ENCODE measurements at regions not wholly inside any gene's neighbourhood (a gene's known extent, or its start where the extent isn't known, plus 50 kb on each side); places are given as distances from the start of the nearest gene placed in this dataset.

DNA sequence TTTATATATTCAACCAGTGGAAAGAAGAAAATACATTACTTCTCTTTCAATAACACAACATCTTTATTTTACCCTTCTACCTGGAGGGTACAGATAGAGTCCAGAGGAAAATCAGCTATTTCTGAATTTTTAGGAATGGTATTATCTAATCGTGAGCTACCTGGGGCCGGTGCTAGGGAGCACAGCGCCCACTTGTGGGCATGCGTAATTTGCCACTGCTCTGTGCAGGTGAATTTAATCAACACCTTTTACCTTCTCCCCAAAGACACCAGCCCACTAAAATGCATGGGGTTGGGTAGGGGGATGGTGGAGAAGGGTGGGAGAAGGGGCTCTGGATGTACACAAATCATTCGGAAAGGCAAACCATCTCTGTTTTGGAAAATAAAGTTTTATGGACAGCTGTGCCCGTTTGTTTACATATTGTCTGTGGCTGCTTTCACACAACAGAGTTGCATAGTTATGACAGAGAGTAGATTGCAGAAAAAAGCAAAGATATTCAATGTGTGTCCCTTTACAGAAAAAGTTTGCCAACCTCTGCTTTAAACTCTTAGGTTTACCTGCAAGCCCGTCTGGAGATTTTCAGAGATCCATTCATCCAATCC, 51.5 kb upstream of the DCC start:
- TF ChIP-seq CTCF (IDR thresholded peaks at IDR 0.05; ENCODE audit: low read depth, low read length) = peak; percentile 69
- DNase-seq (ENCODE audit: low read depth, low spot score) = no peak
- H3K4me3 ChIP-seq (ENCODE audit: low read depth, low read length) = no peak overlapping the region
- in situ Hi-C loops (cut with HindIII; ENCODE audit: low sequenced_read_pairs) = no loop called here

DNA sequence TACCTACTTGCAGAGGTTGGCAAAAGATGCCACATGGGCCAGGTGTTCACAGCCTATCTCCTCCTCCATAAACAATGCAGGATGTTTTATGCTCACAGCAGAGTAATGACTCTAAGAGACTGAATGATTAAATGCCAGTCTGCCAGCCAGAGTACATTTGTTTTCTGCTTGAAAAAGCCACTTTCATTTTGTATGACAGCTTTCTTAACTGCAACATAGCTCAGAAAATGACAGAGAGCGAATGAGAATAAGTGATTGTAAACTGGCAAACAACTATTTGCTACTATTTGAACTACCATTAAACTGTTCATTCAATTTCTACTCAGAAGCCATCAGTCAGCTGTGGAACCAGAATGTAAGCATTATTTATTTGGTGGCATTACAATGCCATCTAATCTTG, 50.6 kb upstream of the DCC start:
- TF ChIP-seq CTCF (IDR thresholded peaks at IDR 0.05; ENCODE audit: low read depth, low read length) = no peak
- no peak for DNase-seq (ENCODE audit: low read depth, low spot score)
- no peak overlapping the region for H3K4me3 ChIP-seq (ENCODE audit: low read depth, low read length)
- in situ Hi-C loops (cut with HindIII; ENCODE audit: low sequenced_read_pairs) = no loop called here
